HepG2 (cell line): ENCODE measurements at regions not wholly inside any gene's neighbourhood (a gene's known extent, or its start where the extent isn't known, plus 50 kb on each side); places are given as distances from the start of the nearest gene placed in this dataset.

Experiments
- ATAC-seq: fragments of 200-7000 bp; cut with Tn5 transposase; 3 replicates; pipeline ENCODE4 v1.9.1; 2020; ENCODE audit warnings: mild to moderate bottlenecking, moderate library complexity
- BruUV-seq: library from RNA; stranded (reverse); fragments of 400-500 nt; replicated peaks from 2 replicates; lab custom pipeline; 2021; lab: Mats Ljungman, UMichigan
- CTCF ChIA-PET: fragments of 300-600 bp; formaldehyde crosslinking; extraction: SDS; loops from one replicate; lab custom pipeline; 2021; ENCODE audit warnings: low total read pairs, inconsistent platforms, low intra/inter-chr PET ratio; lab: Yijun Ruan, JAX
- POLR2A ChIA-PET: fragments of 350-600 bp; sonication (Branson Sonifier 250); formaldehyde crosslinking; loops from one replicate; lab custom pipeline; 2020; ENCODE audit warnings: antibody characterized with exemption, inconsistent platforms; lab: Yijun Ruan, JAX
- DNase-seq: peaks from one replicate; pipeline ENCODE4 v3.0.0-alpha.2; 2015; ENCODE audit warnings: low spot score
- FAIRE-seq: peaks from 3 replicates; lab custom pipeline; 2011; peaks lifted over from hg19 to GRCh38; lab: Jason Lieb, UNC
- H2AFZ ChIP-seq: one replicate; pipeline ENCODE4 v1.6.1; 2011; ENCODE audit warnings: low read length, inconsistent platforms
- H3K27ac ChIP-seq: fragments of 300-600 bp; 3 replicates; pipeline ENCODE4 v1.8.0; 2011; ENCODE audit warnings: mixed run types, mild to moderate bottlenecking, mixed read lengths, low read length, inconsistent platforms; ENCODE audit not compliant: insufficient read depth; ENCODE audit errors: extremely low read length
- H3K27me3 ChIP-seq, 2 experiments: fragments of 200-600 bp in 1 of 2; 2 replicates in 1 of 2; 3 replicates in 1 of 2; pipeline versions ENCODE4 v1.6.0 to v1.8.0; 2011; ENCODE audit warnings: low read length in 2 of 2, mild to moderate bottlenecking in 2 of 2, moderate library complexity in 2 of 2, inconsistent platforms in 1 of 2; ENCODE audit not compliant: insufficient read depth in 2 of 2, control insufficient read depth in 1 of 2
- H3K36me3 ChIP-seq, 2 experiments: fragments of 200-600 bp in 1 of 2; replicated peaks in 1 of 2; 2 replicates in 1 of 2; 3 replicates in 1 of 2; pipeline versions ENCODE4 v1.5.1 to v1.8.0; 2011; ENCODE audit warnings: low read length in 2 of 2, inconsistent platforms in 1 of 2; ENCODE audit not compliant: insufficient read depth in 2 of 2, control insufficient read depth in 1 of 2
- H3K4me1 ChIP-seq: 2 replicates; pipeline ENCODE4 v1.5.1; 2012; ENCODE audit warnings: low read length, inconsistent platforms; ENCODE audit not compliant: insufficient read depth
- H3K4me2 ChIP-seq: 2 replicates; pipeline ENCODE4 v1.6.0; 2011; ENCODE audit warnings: low read depth, low read length, inconsistent platforms
- H3K4me3 ChIP-seq, 3 experiments: fragments of 200-600 bp in 1 of 3; sonication (generic), shearing (Covaris generic) in 1 of 3; replicated peaks in 1 of 3; 2 replicates each; pipeline ENCODE4 v1.5.1; 2011 to 2016; ENCODE audit warnings: low read length in 3 of 3, inconsistent platforms in 2 of 3, low read depth in 2 of 3, mild to moderate bottlenecking in 2 of 3, control low read depth in 1 of 3, mixed read lengths in 1 of 3; ENCODE audit not compliant: insufficient read depth in 1 of 3
- H3K79me2 ChIP-seq: one replicate; pipeline ENCODE4 v1.6.1; 2011; ENCODE audit warnings: low read length, inconsistent platforms; ENCODE audit not compliant: insufficient read depth
- H3K9ac ChIP-seq: 2 replicates; pipeline ENCODE4 v1.6.0; 2011; ENCODE audit warnings: mild to moderate bottlenecking, low read depth, low read length, inconsistent platforms; ENCODE audit not compliant: insufficient read depth
- H3K9me3 ChIP-seq: 2 replicates; pipeline ENCODE4 v1.5.1; 2012; ENCODE audit warnings: mild to moderate bottlenecking, low read length
- H4K20me1 ChIP-seq: 2 replicates; pipeline ENCODE4 v1.6.0; 2011; ENCODE audit warnings: inconsistent platforms, mild to moderate bottlenecking, low read length, moderate library complexity; ENCODE audit not compliant: insufficient read depth
- CBX5 ChIP-seq: sonication (generic); formaldehyde crosslinking; IDR thresholded peaks from 2 replicates; pipeline ENCODE4 v1.4.0; 2020; ENCODE audit warnings: missing genetic modification reagents, borderline replicate concordance
- SCMH1 ChIP-seq: sonication (generic); formaldehyde crosslinking; IDR thresholded peaks from 2 replicates; pipeline ENCODE4 v1.9.0; 2021; ENCODE audit warnings: missing genetic modification reagents, mild to moderate bottlenecking, borderline replicate concordance
- TAF15 ChIP-seq: fragments of 200-400 bp; formaldehyde crosslinking; IDR thresholded peaks from one replicate; pipeline ENCODE4 v1.6.1; 2018; ENCODE audit warnings: mild to moderate bottlenecking, low read depth, low read length; ENCODE audit not compliant: poor library complexity, severe bottlenecking
- WIZ ChIP-seq: sonication (generic); formaldehyde crosslinking; IDR thresholded peaks from 2 replicates; pipeline ENCODE4 v1.5.1; 2020; ENCODE audit warnings: mild to moderate bottlenecking, missing genetic modification reagents
- ZNF264 ChIP-seq: sonication (generic); formaldehyde crosslinking; IDR thresholded peaks from 2 replicates; pipeline ENCODE4 v1.4.0; 2020; ENCODE audit warnings: missing genetic modification reagents
- ZNF335 ChIP-seq: sonication (generic); formaldehyde crosslinking; IDR thresholded peaks from 2 replicates; pipeline ENCODE4 v1.4.0; 2020; ENCODE audit warnings: missing genetic modification reagents
- ZNF33A ChIP-seq: sonication (generic); formaldehyde crosslinking; IDR thresholded peaks from 2 replicates; pipeline ENCODE4 v1.5.1; 2020; ENCODE audit warnings: missing genetic modification reagents, mild to moderate bottlenecking, moderate library complexity, borderline replicate concordance
- WGBS: methylation state at CpG from one replicate; pipeline ENCODE4 v1.1.6; 2017; ENCODE audit warnings: low lambda C conversion rate; 5-methylcytosine and 5-hydroxymethylcytosine counted together
- in situ Hi-C: cut with HindIII; loops from 2 replicates; pipeline ENCODE4 v1.10.0; 2017; ENCODE audit warnings: low pct_unique_long_range_greater_than_20kb; ENCODE audit not compliant: extremely low pct_ligation_motif_present
- intact Hi-C: fragments of 100-400 bp; cut with micrococcal nuclease; formaldehyde crosslinking; loops from one replicate; pipeline ENCODE4 v1.10.0; 2022; ENCODE audit not compliant: unreplicated experiment
- TF ChIP-seq, protein P1 (sequence below): sonication (generic); formaldehyde crosslinking; IDR thresholded peaks from 2 replicates; pipeline ENCODE4 v1.4.0; 2020; ENCODE audit warnings: missing genetic modification reagents
- TF ChIP-seq, protein P2 (sequence below): sonication (generic); formaldehyde crosslinking; IDR thresholded peaks from 2 replicates; pipeline ENCODE4 v1.5.1; 2020; ENCODE audit warnings: mild to moderate bottlenecking, missing genetic modification reagents, moderate library complexity
- TF ChIP-seq, protein P3 (sequence below): sonication (generic); formaldehyde crosslinking; IDR thresholded peaks from 2 replicates; pipeline ENCODE4 v1.5.0; 2020; ENCODE audit warnings: mild to moderate bottlenecking, missing genetic modification reagents, borderline replicate concordance

DNA sequence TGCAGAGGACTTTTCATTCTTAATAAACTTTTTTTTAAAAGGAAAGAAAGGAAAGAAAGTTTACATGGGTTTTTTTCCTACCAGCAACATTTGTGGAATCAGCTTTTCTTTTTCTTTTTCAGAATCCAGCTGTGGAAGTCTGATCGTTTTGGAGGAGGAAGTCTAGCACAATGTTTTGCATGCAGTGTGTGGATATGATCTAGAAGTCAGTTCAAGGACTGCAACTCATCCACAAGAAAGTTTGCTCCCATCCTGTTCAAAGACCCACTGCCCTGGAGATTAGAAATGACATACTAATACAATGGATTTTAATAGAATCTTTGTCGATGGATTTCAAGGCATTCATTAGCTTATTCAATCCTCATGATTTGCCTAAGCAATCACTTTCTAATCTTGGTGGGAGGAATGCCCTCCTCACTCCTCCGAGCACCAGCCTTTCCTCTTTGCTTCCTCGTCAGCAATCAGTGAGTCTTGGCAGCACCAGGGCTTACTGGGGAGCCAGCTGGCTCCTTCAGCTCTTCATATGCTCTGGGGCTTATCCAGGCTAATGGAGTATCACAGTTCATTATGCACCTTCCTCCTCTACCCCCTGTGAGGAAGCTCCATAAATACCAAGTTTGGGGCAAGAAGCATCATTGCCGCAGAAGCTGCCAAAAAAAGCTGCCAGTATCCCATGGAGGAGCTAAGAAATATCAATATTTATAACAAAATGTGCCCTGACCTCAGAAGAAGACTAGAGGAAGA is 392.3 kb upstream of the PKN2 start:
- Histone ChIP-seq H4K20me1 (no peaks in the 10 kb centered on the region), H3K36me3 (no peaks in the 10 kb centered on the region), H3K4me3 (no peak overlapping the region), H3K4me1 (no peaks in the 10 kb centered on the region), H3K27me3 (no peaks in the 10 kb centered on the region), H3K79me2 (no peaks in the 10 kb centered on the region), H3K9me3 (no peaks in the 10 kb centered on the region), H3K27ac (no peak overlapping the region), H3K9ac (no peak overlapping the region), H2AFZ (no peak overlapping the region), H3K4me2 (no peak overlapping the region)
- ATAC-seq (no peak), FAIRE-seq (no peak), DNase-seq (no peak)
- ChIA-PET POLR2A (no interaction called here), CTCF (no interaction called here)
- TF ChIP-seq ZNF335 (CRISPR knock-in tag) (no peak), ZNF33A (CRISPR knock-in tag) (no peak), WIZ (CRISPR knock-in tag) (no peak), SCMH1 (CRISPR knock-in tag) (no peak), TAF15 (no peak), CBX5 (CRISPR knock-in tag) (no peak), ZNF264 (CRISPR knock-in tag) (no peak)
- TF ChIP-seq, protein P1, sequence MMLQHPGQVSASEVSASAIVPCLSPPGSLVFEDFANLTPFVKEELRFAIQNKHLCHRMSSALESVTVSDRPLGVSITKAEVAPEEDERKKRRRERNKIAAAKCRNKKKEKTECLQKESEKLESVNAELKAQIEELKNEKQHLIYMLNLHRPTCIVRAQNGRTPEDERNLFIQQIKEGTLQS: no peak
- TF ChIP-seq, protein P2, sequence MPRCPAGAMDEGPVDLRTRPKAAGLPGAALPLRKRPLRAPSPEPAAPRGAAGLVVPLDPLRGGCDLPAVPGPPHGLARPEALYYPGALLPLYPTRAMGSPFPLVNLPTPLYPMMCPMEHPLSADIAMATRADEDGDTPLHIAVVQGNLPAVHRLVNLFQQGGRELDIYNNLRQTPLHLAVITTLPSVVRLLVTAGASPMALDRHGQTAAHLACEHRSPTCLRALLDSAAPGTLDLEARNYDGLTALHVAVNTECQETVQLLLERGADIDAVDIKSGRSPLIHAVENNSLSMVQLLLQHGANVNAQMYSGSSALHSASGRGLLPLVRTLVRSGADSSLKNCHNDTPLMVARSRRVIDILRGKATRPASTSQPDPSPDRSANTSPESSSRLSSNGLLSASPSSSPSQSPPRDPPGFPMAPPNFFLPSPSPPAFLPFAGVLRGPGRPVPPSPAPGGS (CRISPR knock-in tag): no peak
- TF ChIP-seq, protein P3, sequence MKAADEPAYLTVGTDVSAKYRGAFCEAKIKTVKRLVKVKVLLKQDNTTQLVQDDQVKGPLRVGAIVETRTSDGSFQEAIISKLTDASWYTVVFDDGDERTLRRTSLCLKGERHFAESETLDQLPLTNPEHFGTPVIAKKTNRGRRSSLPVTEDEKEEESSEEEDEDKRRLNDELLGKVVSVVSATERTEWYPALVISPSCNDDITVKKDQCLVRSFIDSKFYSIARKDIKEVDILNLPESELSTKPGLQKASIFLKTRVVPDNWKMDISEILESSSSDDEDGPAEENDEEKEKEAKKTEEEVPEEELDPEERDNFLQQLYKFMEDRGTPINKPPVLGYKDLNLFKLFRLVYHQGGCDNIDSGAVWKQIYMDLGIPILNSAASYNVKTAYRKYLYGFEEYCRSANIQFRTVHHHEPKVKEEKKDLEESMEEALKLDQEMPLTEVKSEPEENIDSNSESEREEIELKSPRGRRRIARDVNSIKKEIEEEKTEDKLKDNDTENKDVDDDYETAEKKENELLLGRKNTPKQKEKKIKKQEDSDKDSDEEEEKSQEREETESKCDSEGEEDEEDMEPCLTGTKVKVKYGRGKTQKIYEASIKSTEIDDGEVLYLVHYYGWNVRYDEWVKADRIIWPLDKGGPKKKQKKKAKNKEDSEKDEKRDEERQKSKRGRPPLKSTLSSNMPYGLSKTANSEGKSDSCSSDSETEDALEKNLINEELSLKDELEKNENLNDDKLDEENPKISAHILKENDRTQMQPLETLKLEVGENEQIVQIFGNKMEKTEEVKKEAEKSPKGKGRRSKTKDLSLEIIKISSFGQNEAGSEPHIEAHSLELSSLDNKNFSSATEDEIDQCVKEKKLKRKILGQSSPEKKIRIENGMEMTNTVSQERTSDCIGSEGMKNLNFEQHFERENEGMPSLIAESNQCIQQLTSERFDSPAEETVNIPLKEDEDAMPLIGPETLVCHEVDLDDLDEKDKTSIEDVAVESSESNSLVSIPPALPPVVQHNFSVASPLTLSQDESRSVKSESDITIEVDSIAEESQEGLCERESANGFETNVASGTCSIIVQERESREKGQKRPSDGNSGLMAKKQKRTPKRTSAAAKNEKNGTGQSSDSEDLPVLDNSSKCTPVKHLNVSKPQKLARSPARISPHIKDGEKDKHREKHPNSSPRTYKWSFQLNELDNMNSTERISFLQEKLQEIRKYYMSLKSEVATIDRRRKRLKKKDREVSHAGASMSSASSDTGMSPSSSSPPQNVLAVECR (CRISPR knock-in tag): no peak
- in situ Hi-C loops: no loop called here
- WGBS: 0% methylated on average over 4 of the region's 5 CpGs
- BruUV-seq: no TSS peak
- intact Hi-C loops: loop anchor here (1.0 to 2.0 kb wide), 2 partner anchors 10 to 53 kb away; no protein-coding TSS in a partner anchor
